ENCODE measurements at regions not wholly inside any gene's neighbourhood (a gene's known extent, or its start where the extent isn't known, plus 50 kb on each side); places are given as distances from the start of the nearest gene placed in this dataset.

DNA sequence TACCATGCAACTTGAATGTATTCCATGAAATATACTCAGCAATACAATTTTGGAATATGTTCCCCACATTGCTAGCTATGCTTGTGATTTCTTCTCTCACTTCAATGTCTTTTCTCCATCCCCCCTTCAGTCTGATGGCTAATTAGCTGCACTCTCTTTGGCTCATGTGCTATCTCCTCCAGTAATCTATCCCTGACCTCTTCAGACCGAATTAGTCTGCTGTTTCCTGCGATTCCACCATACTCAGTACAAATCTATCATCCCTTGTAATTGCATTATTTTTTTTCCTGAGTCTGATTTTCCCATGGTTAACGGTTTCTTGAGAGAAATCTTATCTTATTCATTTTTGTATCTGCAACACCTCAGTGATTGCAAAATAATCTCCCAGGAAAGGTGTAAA is 360.7 kb upstream of the CDH10 start:
- no peak overlapping the region for H2AFZ ChIP-seq (ENCODE audit: low read length)
- no peak overlapping the region for H3K27ac ChIP-seq (ENCODE audit: low read depth, low read length, poor library complexity, severe bottlenecking)
- no peaks in the 10 kb centered on the region for H4K20me1 ChIP-seq (ENCODE audit: insufficient read depth, low read length)
- H3K4me3 ChIP-seq (ENCODE audit: low read depth, low read length, poor library complexity, severe bottlenecking): no peak overlapping the region
- H3K9me3 ChIP-seq (ENCODE audit: low read length): 0 out of 2 replicates have a peak, but pooled peaks cover 8% of the 10 kb centered on the region
- no peak overlapping the region for H3K4me2 ChIP-seq (ENCODE audit: low read length)
- CTCF ChIA-PET (ENCODE audit: unreplicated experiment): no interaction called here
- no peaks in the 10 kb centered on the region for H3K36me3 ChIP-seq (ENCODE audit: insufficient read depth, low read length)
- TF ChIP-seq, protein P1, sequence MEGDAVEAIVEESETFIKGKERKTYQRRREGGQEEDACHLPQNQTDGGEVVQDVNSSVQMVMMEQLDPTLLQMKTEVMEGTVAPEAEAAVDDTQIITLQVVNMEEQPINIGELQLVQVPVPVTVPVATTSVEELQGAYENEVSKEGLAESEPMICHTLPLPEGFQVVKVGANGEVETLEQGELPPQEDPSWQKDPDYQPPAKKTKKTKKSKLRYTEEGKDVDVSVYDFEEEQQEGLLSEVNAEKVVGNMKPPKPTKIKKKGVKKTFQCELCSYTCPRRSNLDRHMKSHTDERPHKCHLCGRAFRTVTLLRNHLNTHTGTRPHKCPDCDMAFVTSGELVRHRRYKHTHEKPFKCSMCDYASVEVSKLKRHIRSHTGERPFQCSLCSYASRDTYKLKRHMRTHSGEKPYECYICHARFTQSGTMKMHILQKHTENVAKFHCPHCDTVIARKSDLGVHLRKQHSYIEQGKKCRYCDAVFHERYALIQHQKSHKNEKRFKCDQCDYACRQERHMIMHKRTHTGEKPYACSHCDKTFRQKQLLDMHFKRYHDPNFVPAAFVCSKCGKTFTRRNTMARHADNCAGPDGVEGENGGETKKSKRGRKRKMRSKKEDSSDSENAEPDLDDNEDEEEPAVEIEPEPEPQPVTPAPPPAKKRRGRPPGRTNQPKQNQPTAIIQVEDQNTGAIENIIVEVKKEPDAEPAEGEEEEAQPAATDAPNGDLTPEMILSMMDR (conservative IDR thresholded peaks at IDR 0.05; ENCODE audit: low read length): no peak
- no peak for TF ChIP-seq EZH2phosphoT487 (IDR thresholded peaks at IDR 0.05; ENCODE audit: borderline replicate concordance, low read depth, low read length)
- no peaks in the 10 kb centered on the region for H3K9me2 ChIP-seq (ENCODE audit: insufficient read depth, low read length)
- H3K4me1 ChIP-seq (ENCODE audit: insufficient read depth, low read length, poor library complexity, severe bottlenecking): no peaks in the 10 kb centered on the region
- intact Hi-C loops (cut with micrococcal nuclease; ENCODE audit: unreplicated experiment): no loop called here
- DNase-seq (ENCODE audit: low spot score): no peak
- H3K79me2 ChIP-seq (ENCODE audit: insufficient read depth, low read depth, low read length): no peaks in the 10 kb centered on the region
- BruUV-seq (replicated peaks): no TSS peak
- POLR2A ChIA-PET: no interaction called here

DNA sequence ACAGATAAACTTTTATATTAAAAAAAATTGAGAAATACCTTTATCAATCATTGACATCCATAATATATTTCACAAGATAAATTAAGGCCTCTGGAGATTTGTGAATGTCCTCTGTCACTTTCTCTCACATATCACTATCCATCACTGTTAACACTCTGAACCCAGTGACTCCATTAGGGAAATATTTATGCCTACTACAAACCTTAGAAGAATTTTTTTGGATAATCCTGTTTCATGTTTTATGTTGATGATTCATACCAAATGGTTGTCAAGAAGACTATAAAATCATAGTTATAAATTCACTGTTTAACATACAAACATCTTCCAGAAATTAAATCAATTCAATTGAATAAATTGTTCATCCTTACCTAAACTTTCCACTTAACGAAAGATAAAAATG is 357.6 kb upstream of the CDH10 start:
- intact Hi-C loops (cut with micrococcal nuclease; ENCODE audit: unreplicated experiment): no loop called here
- H3K79me2 ChIP-seq (ENCODE audit: insufficient read depth, low read depth, low read length): no peaks in the 10 kb centered on the region
- H2AFZ ChIP-seq (ENCODE audit: low read length): no peak overlapping the region
- no peaks in the 10 kb centered on the region for H4K20me1 ChIP-seq (ENCODE audit: insufficient read depth, low read length)
- CTCF ChIA-PET (ENCODE audit: unreplicated experiment): no interaction called here
- H3K36me3 ChIP-seq (ENCODE audit: insufficient read depth, low read length): no peaks in the 10 kb centered on the region
- H3K9me2 ChIP-seq (ENCODE audit: insufficient read depth, low read length): no peaks in the 10 kb centered on the region
- H3K4me1 ChIP-seq (ENCODE audit: insufficient read depth, low read length, poor library complexity, severe bottlenecking): no peaks in the 10 kb centered on the region
- no peak for DNase-seq (ENCODE audit: low spot score)
- TF ChIP-seq EZH2phosphoT487 (IDR thresholded peaks at IDR 0.05; ENCODE audit: borderline replicate concordance, low read depth, low read length): no peak
- TF ChIP-seq, protein P1 (conservative IDR thresholded peaks at IDR 0.05; ENCODE audit: low read length): no peak
- no peak overlapping the region for H3K4me3 ChIP-seq (ENCODE audit: low read depth, low read length, poor library complexity, severe bottlenecking)
- H3K4me2 ChIP-seq (ENCODE audit: low read length): no peak overlapping the region
- POLR2A ChIA-PET: no interaction called here
- no peak overlapping the region for H3K27ac ChIP-seq (ENCODE audit: low read depth, low read length, poor library complexity, severe bottlenecking)
- 0 out of 2 replicates have a peak, but pooled peaks cover 5% of the 10 kb centered on the region for H3K9me3 ChIP-seq (ENCODE audit: low read length)
- BruUV-seq (replicated peaks): no TSS peak

DNA sequence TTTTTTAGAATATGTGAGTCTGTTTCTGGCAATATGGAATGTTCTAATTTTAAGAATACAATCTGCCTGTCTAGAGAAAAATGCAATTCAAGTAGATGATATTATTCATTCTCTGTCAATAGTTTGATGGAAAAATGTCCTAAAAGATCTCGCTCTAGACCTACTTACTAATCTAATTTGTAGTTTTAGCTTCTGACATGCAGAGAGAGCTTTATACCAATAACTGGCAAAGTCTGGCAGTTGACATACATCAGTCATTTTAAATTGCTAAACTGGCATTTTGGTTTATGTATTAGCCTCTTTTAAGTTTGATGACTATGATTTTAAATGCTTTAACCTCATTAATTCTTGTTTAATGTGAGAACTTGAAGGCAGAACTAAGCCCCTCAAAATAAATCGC is 355.0 kb upstream of the CDH10 start:
- CTCF ChIA-PET (ENCODE audit: unreplicated experiment): no interaction called here
- Histone ChIP-seq H3K9me2 (ENCODE audit: insufficient read depth, low read length) (no peaks in the 10 kb centered on the region), H2AFZ (ENCODE audit: low read length) (no peak overlapping the region), H3K4me1 (ENCODE audit: insufficient read depth, low read length, poor library complexity, severe bottlenecking) (no peaks in the 10 kb centered on the region), H3K36me3 (ENCODE audit: insufficient read depth, low read length) (no peaks in the 10 kb centered on the region), H3K4me3 (ENCODE audit: low read depth, low read length, poor library complexity, severe bottlenecking) (no peak overlapping the region), H3K9me3 (ENCODE audit: low read length) (0 out of 2 replicates have a peak, but pooled peaks cover 5% of the 10 kb centered on the region), H3K4me2 (ENCODE audit: low read length) (no peak overlapping the region), H4K20me1 (ENCODE audit: insufficient read depth, low read length) (no peaks in the 10 kb centered on the region), H3K79me2 (ENCODE audit: insufficient read depth, low read depth, low read length) (no peaks in the 10 kb centered on the region), H3K27ac (ENCODE audit: low read depth, low read length, poor library complexity, severe bottlenecking) (no peak overlapping the region)
- intact Hi-C loops (cut with micrococcal nuclease; ENCODE audit: unreplicated experiment): no loop called here
- no peak for DNase-seq (ENCODE audit: low spot score)
- TF ChIP-seq, protein P1 (conservative IDR thresholded peaks at IDR 0.05; ENCODE audit: low read length): no peak
- no peak for TF ChIP-seq EZH2phosphoT487 (IDR thresholded peaks at IDR 0.05; ENCODE audit: borderline replicate concordance, low read depth, low read length)
- no TSS peak for BruUV-seq (replicated peaks)
- POLR2A ChIA-PET: no interaction called here

Measured in OCI-LY7 (cell line).